Suprapubic skin (tissue), 4 donors: ENCODE measurements at regions not wholly inside any gene's neighbourhood (a gene's known extent, or its start where the extent isn't known, plus 50 kb on each side); places are given as distances from the start of the nearest gene placed in this dataset.

Source experiments
- CTCF ChIP-seq, 2 donors: fragments of 200-600 bp in 1 of 2; fragments of 450-650 bp in 1 of 2; sonication (generic) in 1 of 2; IDR thresholded peaks; one replicate each; pipeline ENCODE4 v1.5.1; 2016 to 2019; ENCODE audit warnings: antibody characterized with exemption in 2 of 2, mild to moderate bottlenecking in 1 of 2, moderate library complexity in 1 of 2
- EP300 ChIP-seq: sonication (generic); formaldehyde crosslinking; IDR thresholded peaks from one replicate; pipeline ENCODE4 v1.6.1; 2017; ENCODE audit warnings: antibody characterized with exemption
- POLR2A ChIP-seq, 2 donors: fragments of 450-650 bp; IDR thresholded peaks; one replicate each; pipeline ENCODE4 v1.6.1; 2017; ENCODE audit warnings: antibody characterized with exemption in 2 of 2, mild to moderate bottlenecking in 2 of 2, moderate library complexity in 2 of 2
- POLR2AphosphoS5 ChIP-seq, 3 donors: sonication (generic); formaldehyde crosslinking; IDR thresholded peaks; one replicate each; pipeline ENCODE4 v1.6.1; 2017; ENCODE audit warnings: antibody characterized with exemption in 3 of 3

GRCh38 chr7:130987092-130987491 lies 253.1 kb upstream of the KLF14 start:
- TF ChIP-seq CTCF (IDR thresholded peaks at IDR 0.05): no peak
- no peak for TF ChIP-seq POLR2A (IDR thresholded peaks at IDR 0.05)
- TF ChIP-seq POLR2AphosphoS5 (IDR thresholded peaks at IDR 0.05): no peak
- no peak for TF ChIP-seq EP300
